ENCODE measurements at regions not wholly inside any gene's neighbourhood (a gene's known extent, or its start where the extent isn't known, plus 50 kb on each side); places are given as distances from the start of the nearest gene placed in this dataset.

DNA sequence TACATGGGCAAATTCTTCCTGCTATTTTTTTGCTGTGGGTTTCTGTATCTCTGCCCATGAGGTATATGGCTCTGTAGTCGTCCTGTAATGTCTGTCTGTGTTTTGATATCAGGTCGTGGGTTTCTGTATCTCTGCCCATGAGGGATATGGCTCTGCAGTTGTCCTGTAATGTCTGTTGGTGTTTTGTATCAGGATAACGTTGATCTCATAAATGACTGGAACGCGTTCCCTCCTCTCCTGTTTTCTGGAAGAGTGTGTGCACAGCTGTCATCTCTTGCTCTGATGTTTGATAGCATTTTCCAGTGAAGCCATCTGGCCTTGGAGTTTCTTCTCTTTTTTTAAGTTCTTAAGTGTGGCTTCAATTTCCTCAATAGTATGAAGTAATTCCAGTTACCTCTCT, 57.2 kb downstream of the SOX1 start:
- TF ChIP-seq, protein P1, sequence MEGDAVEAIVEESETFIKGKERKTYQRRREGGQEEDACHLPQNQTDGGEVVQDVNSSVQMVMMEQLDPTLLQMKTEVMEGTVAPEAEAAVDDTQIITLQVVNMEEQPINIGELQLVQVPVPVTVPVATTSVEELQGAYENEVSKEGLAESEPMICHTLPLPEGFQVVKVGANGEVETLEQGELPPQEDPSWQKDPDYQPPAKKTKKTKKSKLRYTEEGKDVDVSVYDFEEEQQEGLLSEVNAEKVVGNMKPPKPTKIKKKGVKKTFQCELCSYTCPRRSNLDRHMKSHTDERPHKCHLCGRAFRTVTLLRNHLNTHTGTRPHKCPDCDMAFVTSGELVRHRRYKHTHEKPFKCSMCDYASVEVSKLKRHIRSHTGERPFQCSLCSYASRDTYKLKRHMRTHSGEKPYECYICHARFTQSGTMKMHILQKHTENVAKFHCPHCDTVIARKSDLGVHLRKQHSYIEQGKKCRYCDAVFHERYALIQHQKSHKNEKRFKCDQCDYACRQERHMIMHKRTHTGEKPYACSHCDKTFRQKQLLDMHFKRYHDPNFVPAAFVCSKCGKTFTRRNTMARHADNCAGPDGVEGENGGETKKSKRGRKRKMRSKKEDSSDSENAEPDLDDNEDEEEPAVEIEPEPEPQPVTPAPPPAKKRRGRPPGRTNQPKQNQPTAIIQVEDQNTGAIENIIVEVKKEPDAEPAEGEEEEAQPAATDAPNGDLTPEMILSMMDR (IDR thresholded peaks at IDR 0.05) = no peak
- H3K4me3 ChIP-seq = no peak overlapping the region
- no peak overlapping the region for H3K27ac ChIP-seq
- no peaks in the 10 kb centered on the region for H3K27me3 ChIP-seq (replicated peaks; ENCODE audit: insufficient read depth)
- no peaks in the 10 kb centered on the region for H3K9me3 ChIP-seq
- ATAC-seq (ENCODE audit: insufficient number of reproducible peaks, low FRiP score, low read depth) = no peak
- no peaks in the 10 kb centered on the region for H3K36me3 ChIP-seq
- H3K4me1 ChIP-seq (ENCODE audit: control insufficient read depth in 1 of 2, low read depth in 2 of 2) = no peaks in the 10 kb centered on the region
- DNase-seq (ENCODE audit: low spot score) = no peak

DNA sequence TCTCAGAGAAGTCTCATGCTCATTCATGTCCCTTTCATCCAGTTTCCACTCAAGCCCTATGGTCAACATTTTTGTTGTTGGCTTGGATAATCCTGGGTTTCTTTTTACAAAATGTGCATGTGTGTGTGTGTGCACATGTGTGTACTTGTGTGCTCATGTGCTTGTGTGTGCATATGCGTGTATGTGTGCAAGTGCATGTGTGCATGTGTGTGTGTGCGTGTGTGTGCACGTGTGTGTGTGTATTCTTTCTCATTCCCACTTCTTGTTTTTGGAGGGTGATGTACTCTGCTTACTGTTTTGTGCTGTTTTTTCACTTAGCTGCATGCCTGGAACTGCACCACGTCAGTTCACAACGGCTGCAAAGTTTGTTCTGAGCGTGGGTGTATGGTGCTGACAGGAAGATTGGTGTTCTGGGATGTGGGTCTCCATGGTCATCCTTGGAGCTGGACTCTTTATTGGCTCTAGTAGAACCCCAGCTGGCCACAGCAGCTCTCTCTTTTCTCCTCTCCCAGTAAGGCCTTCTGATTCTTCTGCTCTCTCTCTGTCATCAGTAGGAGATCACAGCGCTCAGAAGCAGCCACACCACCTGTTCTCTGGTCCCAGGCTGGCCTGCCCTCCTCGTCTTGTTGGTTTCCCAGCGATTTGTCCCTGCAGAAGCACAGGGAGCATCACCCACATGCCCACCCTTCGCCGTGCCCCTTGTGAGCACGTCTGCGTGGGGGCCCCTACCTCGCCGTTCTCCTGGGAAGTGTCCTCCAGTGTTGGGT, 60.8 kb downstream of the SOX1 start:
- H3K4me1 ChIP-seq (ENCODE audit: control insufficient read depth in 1 of 2, low read depth in 2 of 2) = no peaks in the 10 kb centered on the region
- DNase-seq (ENCODE audit: low spot score) (no peak), ATAC-seq (ENCODE audit: insufficient number of reproducible peaks, low FRiP score, low read depth) (no peak)
- no peaks in the 10 kb centered on the region for H3K36me3 ChIP-seq
- TF ChIP-seq, protein P1 (IDR thresholded peaks at IDR 0.05) = no peak
- no peak overlapping the region for H3K4me3 ChIP-seq
- H3K27me3 ChIP-seq (replicated peaks; ENCODE audit: insufficient read depth) = no peaks in the 10 kb centered on the region
- H3K9me3 ChIP-seq = no peaks in the 10 kb centered on the region
- no peak overlapping the region for H3K27ac ChIP-seq

DNA sequence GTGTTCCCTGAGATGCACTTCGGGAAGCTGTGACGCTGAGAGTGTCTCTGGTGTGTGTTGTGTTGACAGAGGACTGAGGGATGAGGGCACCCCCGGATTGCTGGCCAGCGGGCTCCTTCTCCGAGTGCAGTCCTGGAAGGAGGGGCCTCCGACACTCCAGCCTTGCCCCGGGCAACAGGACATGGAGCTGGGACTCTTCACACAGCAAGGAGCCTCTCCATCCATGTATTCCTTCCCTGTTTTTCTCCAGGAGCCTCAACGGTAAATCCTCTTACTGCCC, 61.3 kb downstream of the SOX1 start:
- H3K4me3 ChIP-seq = no peak overlapping the region
- no peak for DNase-seq (ENCODE audit: low spot score)
- no peaks in the 10 kb centered on the region for H3K9me3 ChIP-seq
- no peaks in the 10 kb centered on the region for H3K36me3 ChIP-seq
- ATAC-seq (ENCODE audit: insufficient number of reproducible peaks, low FRiP score, low read depth) = no peak
- TF ChIP-seq, protein P1 (IDR thresholded peaks at IDR 0.05) = no peak
- H3K27ac ChIP-seq = no peak overlapping the region
- no peaks in the 10 kb centered on the region for H3K27me3 ChIP-seq (replicated peaks; ENCODE audit: insufficient read depth)
- H3K4me1 ChIP-seq (ENCODE audit: control insufficient read depth in 1 of 2, low read depth in 2 of 2) = no peaks in the 10 kb centered on the region

DNA sequence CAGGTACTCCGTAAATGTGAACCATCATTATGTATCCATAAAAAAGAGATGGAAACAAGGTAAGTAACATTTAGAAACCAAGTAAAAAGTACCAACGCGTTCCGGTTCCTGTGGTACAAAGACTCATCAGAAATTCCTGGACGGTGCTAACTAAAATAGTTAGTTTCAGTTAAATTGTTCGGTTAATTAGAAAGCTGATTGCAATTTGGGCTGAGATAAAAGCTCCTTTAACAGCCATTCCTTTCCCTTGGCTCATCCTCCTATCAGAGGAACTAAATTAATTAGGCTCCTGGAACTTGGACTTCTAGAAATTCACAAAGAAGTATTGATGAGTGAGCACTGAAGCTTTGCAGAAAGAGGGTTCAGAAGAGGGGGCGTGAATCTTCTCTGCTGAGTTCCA, 63.5 kb downstream of the SOX1 start:
- Histone ChIP-seq H3K4me3 (no peak overlapping the region), H3K27ac (no peak overlapping the region), H3K4me1 (ENCODE audit: control insufficient read depth in 1 of 2, low read depth in 2 of 2) (no peaks in the 10 kb centered on the region), H3K36me3 (no peaks in the 10 kb centered on the region), H3K27me3 (replicated peaks; ENCODE audit: insufficient read depth) (no peaks in the 10 kb centered on the region), H3K9me3 (no peaks in the 10 kb centered on the region)
- no peak for DNase-seq (ENCODE audit: low spot score)
- TF ChIP-seq, protein P1 (IDR thresholded peaks at IDR 0.05) = no peak
- ATAC-seq (ENCODE audit: insufficient number of reproducible peaks, low FRiP score, low read depth) = no peak

DNA sequence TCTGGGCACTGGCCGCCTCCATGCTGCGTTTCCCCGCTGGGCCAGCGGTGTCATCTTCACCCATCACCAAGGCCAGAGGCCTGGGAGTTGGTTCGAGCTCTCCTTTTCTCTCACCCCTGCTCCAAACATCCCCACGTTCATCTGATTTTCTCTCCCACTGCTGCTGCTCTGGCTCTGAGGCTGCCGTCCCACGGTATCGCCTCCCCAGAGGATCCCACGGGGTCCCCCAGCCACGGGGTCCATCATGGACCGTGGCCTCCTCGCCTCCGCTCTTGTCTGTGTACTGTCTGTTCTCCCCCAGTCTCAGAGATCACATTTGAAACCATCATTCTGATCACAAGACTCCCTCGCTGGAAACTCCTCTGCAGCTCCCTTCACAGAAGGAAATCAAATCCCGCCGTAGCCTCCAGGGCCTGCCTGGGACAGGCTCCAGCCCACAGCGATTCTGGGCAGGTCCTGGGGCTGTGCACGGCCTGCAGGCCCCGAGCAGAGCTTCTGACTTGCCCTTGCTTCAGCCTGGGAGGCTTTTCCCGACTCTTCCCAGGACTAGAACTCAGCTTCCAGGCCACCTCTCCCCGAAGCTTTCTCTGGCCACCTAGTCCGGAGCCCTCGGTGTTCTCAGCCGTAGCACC, 64.2 kb downstream of the SOX1 start:
- H3K27ac ChIP-seq = no peak overlapping the region
- no peaks in the 10 kb centered on the region for H3K36me3 ChIP-seq
- DNase-seq (ENCODE audit: low spot score) (no peak), ATAC-seq (ENCODE audit: insufficient number of reproducible peaks, low FRiP score, low read depth) (no peak)
- no peaks in the 10 kb centered on the region for H3K27me3 ChIP-seq (replicated peaks; ENCODE audit: insufficient read depth)
- H3K4me1 ChIP-seq (ENCODE audit: control insufficient read depth in 1 of 2, low read depth in 2 of 2) = no peaks in the 10 kb centered on the region
- TF ChIP-seq, protein P1 (IDR thresholded peaks at IDR 0.05) = no peak
- no peaks in the 10 kb centered on the region for H3K9me3 ChIP-seq
- H3K4me3 ChIP-seq = no peak overlapping the region

Data from thoracic aorta (tissue), 2 donors.